Aorta (tissue), 5 donors: ENCODE measurements at regions not wholly inside any gene's neighbourhood (a gene's known extent, or its start where the extent isn't known, plus 50 kb on each side); places are given as distances from the start of the nearest gene placed in this dataset.

ENCODE experiments used
- ATAC-seq: fragments of 200-7000 bp; cut with Tn5 transposase; one replicate; pipeline ENCODE4 v1.9.1; 2022; ENCODE audit warnings: moderate library complexity; ENCODE audit not compliant: low FRiP score
- DNase-seq, 2 donors: peaks; one replicate each; pipeline ENCODE4 v3.0.0-alpha.2; 2020
- H3K27ac ChIP-seq, 2 donors: one replicate each; pipeline ENCODE4 v1.5.1; 2013; ENCODE audit warnings: low read length in 2 of 2, mild to moderate bottlenecking in 2 of 2, moderate library complexity in 2 of 2, control low read depth in 1 of 2, inconsistent platforms in 1 of 2, low read depth in 1 of 2
- H3K27me3 ChIP-seq, 2 donors: one replicate each; pipeline ENCODE4 v1.6.1; 2013; ENCODE audit warnings: control low read depth in 1 of 2, low read length in 1 of 2, mild to moderate bottlenecking in 1 of 2, moderate library complexity in 1 of 2; ENCODE audit not compliant: insufficient read depth in 2 of 2, control insufficient read depth in 1 of 2
- H3K36me3 ChIP-seq, 2 donors: one replicate each; pipeline ENCODE4 v1.6.1; 2013; ENCODE audit warnings: control low read depth in 1 of 2, low read length in 1 of 2, mild to moderate bottlenecking in 1 of 2; ENCODE audit not compliant: insufficient read depth in 2 of 2, control insufficient read depth in 1 of 2
- H3K4me1 ChIP-seq, 2 donors: one replicate each; pipeline ENCODE4 v1.6.1; 2013; ENCODE audit warnings: low read length in 2 of 2, control low read depth in 1 of 2, mild to moderate bottlenecking in 1 of 2, moderate library complexity in 1 of 2; ENCODE audit not compliant: insufficient read depth in 2 of 2, control insufficient read depth in 1 of 2
- H3K4me3 ChIP-seq, 2 donors: one replicate each; pipeline ENCODE4 v1.5.1; 2013; ENCODE audit warnings: low read length in 2 of 2, control low read depth in 1 of 2, mild to moderate bottlenecking in 1 of 2
- H3K9me3 ChIP-seq: one replicate; pipeline ENCODE4 v1.6.1; 2013; ENCODE audit warnings: mild to moderate bottlenecking, low read length; ENCODE audit not compliant: control insufficient read depth
- WGBS, 2 donors: extraction: QIAGEN DNeasy Blood & Tissue Kit; methylation state at CpG; one replicate each; pipeline ENCODE4 v1.1.7; 2013; 5-methylcytosine and 5-hydroxymethylcytosine counted together
- intact Hi-C, 2 donors: fragments of 100-400 bp; cut with DNase I; formaldehyde crosslinking; loops; one replicate each; pipeline versions ENCODE4 v1.14.2 to v1.15.0; 2022
- donor health status: healthy with polysubstance abuse.
- donor health status: Bipolar disorder and iron deficiency.
- donor health status: DM: no; HTN: no; CAD: no.
- donor health status: DM: no; HTN: no; CAD: no.
- donor health status: DM: yes; HTN: yes; CAD: no.

DNA sequence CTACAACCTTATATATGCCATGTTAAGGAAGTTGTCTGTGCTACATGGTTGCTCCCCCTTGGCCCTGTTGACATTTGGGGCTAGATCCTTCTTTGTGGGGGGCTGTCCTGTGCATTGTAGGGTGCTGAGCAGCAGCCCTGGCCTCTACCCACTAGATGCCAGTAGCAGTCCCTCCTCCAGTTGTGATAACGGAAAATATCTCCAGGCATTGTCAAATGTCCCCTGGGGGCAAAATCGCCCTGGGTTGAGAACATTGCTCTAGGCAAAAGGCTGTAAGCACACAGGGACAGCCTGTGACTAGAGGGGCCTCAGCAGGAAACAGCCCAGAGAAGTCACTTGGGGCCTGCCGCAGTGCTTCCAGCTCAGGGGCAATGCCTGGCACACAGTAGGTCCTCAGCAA is 1100.3 kb downstream of the BCL11B start:
- H3K9me3 ChIP-seq: peaks cover 2% of the 10 kb centered on the region
- H3K4me1 ChIP-seq: no peaks in the 10 kb centered on the region
- H3K4me3 ChIP-seq: no peak overlapping the region
- DNase-seq (no peak), ATAC-seq (no peak)
- no peaks in the 10 kb centered on the region for H3K36me3 ChIP-seq
- intact Hi-C loops: no loop called here
- no peak overlapping the region for H3K27ac ChIP-seq
- H3K27me3 ChIP-seq: no peaks in the 10 kb centered on the region
- 77 to 85% methylated on average over 3 of the region's 3 CpGs for WGBS, 2 donors

DNA sequence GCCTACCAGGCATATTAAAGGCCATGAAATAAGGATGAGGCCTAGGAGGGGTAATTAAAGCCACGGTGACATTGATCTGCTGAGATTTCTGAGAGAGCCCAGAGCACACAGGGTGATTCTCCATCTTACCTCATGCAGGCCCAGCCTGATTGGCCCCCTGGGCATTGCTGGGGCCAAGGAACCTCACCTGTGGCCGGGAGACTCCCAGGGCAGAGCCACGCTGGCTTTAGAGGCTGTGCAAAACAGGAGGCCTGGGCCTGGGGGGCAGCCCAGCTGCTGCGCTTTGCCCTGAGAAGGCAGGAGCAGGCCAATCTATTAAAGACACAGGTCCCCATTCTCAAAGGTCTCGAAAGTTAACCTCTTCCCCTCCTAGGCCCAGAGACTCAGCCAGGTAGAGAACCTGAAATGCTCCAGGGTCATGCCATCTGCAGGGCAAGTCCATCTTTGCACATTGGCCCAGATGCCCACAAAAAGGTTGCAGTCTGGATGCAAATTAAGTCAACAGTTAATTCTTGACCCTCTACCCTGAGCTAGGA is 1099.7 kb downstream of the BCL11B start:
- ATAC-seq (no peak), DNase-seq (no peak)
- no peaks in the 10 kb centered on the region for H3K4me1 ChIP-seq
- no peak overlapping the region for H3K4me3 ChIP-seq
- WGBS, 2 donors: 84 to 97% methylated on average over 5 of the region's 5 CpGs
- intact Hi-C loops: no loop called here
- no peaks in the 10 kb centered on the region for H3K36me3 ChIP-seq
- no peaks in the 10 kb centered on the region for H3K27me3 ChIP-seq
- H3K27ac ChIP-seq: no peak overlapping the region
- H3K9me3 ChIP-seq: peaks cover 2% of the 10 kb centered on the region

DNA sequence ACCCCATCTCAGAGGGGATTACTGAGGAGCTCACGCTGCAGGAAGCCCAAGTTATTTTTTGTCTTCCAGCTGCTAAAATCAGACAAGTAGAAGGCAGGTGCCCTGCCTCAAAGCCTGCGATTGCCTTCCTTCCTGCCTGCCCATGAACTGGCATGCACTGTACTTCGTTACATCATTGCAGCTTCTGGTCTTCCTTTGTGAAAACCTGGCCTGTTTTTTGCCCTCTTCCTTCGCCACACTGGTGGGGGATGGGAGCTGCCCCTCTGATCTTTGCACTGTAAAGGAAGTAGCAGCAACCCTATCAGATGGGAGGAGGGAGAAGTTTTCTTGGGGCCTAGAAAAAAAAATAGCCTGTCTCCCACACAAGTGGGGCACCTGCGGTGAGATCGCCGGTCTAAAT is 1098.7 kb downstream of the BCL11B start:
- H3K27ac ChIP-seq: no peak overlapping the region
- H3K36me3 ChIP-seq: no peaks in the 10 kb centered on the region
- intact Hi-C loops: no loop called here
- ATAC-seq (no peak), DNase-seq (no peak)
- no peaks in the 10 kb centered on the region for H3K9me3 ChIP-seq
- H3K4me1 ChIP-seq: no peaks in the 10 kb centered on the region
- H3K27me3 ChIP-seq: no peaks in the 10 kb centered on the region
- WGBS, 2 donors: 65 to 85% methylated on average over 7 of the region's 7 CpGs
- no peak overlapping the region for H3K4me3 ChIP-seq

DNA sequence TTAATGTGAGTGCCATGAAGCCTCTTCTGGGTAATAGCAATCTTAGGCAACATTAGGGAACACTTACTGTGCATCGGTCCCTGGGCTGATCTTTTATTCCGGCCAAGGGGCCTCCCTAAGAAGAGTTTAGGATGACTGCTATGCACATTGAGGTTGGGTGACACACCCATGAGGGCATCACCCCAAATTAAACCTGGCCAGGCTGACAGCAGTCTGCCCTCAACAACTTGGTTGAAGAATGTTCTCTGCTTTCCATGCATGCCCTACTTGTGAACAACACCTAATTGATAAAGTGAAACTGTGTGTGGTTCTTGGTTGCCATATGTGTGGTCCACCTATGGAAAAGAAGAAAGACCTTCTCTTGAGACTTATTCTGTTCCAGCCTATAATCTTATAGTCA is 1098.0 kb downstream of the BCL11B start:
- WGBS, 2 donors: 63 to 95% methylated on average over 2 of the region's 2 CpGs
- intact Hi-C loops: no loop called here
- Histone ChIP-seq H3K27me3 (no peaks in the 10 kb centered on the region), H3K36me3 (no peaks in the 10 kb centered on the region), H3K9me3 (no peaks in the 10 kb centered on the region), H3K4me1 (no peaks in the 10 kb centered on the region), H3K27ac (no peak overlapping the region), H3K4me3 (no peak overlapping the region)
- ATAC-seq (no peak), DNase-seq (no peak)

DNA sequence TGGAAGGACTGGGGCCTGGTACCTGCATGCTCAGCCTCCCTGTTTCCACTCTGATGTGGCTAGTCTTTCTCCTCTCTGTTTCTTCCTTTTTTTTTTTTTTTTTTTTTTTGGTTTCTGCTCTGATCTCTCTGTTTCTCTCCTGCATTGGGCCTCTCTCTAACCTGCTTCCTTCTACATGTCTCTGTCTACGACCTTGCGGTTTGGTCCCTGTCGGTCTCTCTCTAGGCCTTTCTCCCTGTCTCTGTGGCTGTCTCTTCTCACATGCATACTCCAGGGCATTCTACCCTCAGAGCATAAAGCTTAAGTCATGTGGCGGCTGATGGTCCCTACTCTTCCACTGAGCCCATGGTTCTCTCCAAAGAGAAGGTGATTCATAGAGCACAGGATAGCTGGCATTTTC is 1096.6 kb downstream of the BCL11B start:
- ATAC-seq (no peak), DNase-seq (no peak)
- 94 to 97% methylated on average over 4 of the region's 4 CpGs for WGBS, 2 donors
- Histone ChIP-seq H3K36me3 (no peaks in the 10 kb centered on the region), H3K4me1 (no peaks in the 10 kb centered on the region), H3K4me3 (no peak overlapping the region), H3K9me3 (no peaks in the 10 kb centered on the region), H3K27ac (no peak overlapping the region), H3K27me3 (no peaks in the 10 kb centered on the region)
- intact Hi-C loops: no loop called here

DNA sequence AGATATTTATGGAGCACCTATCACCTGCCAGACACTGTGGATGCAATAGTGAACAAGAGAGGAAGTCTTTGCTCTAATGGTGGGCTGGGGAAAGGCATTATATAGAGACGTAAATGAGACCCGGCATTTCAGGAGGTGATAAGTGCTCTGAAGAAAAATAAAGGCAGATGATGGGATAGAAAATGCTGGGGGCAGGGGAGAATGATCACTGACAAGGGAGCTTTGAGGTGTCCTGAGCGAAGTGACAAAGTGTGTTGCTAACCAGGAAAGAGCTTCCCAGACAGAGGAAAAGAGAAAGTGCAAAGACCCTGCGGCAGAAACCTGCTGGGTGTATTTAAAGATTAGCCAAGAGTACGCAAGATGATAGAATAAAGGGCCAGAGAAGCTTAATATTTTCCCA is 1096.1 kb downstream of the BCL11B start:
- H3K9me3 ChIP-seq: no peaks in the 10 kb centered on the region
- H3K27ac ChIP-seq: no peak overlapping the region
- WGBS, 2 donors: 76 to 92% methylated on average over 5 of the region's 5 CpGs
- H3K4me3 ChIP-seq: no peak overlapping the region
- ATAC-seq (no peak), DNase-seq (no peak)
- intact Hi-C loops: no loop called here
- H3K36me3 ChIP-seq: no peaks in the 10 kb centered on the region
- H3K4me1 ChIP-seq: no peaks in the 10 kb centered on the region
- no peaks in the 10 kb centered on the region for H3K27me3 ChIP-seq

DNA sequence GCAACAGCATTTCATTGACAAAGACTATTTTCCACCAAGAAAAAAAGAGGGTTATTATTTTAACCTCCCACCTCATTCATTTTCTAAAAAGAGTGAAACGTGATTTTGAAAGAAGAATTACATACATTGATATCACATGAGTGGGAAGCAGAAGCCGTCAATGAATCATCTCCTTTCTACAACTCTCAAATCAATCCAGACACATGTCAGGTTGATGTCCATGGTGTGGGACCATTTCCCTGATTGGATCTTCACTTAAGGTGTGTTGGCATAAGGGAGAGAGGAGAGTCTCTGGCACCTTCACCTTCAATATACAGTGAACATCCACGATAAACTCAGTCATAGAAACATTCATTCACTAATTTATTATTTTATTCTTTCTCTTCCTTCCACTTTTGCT is 1095.1 kb downstream of the BCL11B start:
- Histone ChIP-seq H3K27me3 (no peaks in the 10 kb centered on the region), H3K36me3 (no peaks in the 10 kb centered on the region), H3K9me3 (no peaks in the 10 kb centered on the region), H3K27ac (no peak overlapping the region), H3K4me1 (no peaks in the 10 kb centered on the region), H3K4me3 (no peak overlapping the region)
- WGBS, 2 donors: 69 to 79% methylated on average over 3 of the region's 3 CpGs
- ATAC-seq: no peak
- DNase-seq: no peak
- intact Hi-C loops: no loop called here

DNA sequence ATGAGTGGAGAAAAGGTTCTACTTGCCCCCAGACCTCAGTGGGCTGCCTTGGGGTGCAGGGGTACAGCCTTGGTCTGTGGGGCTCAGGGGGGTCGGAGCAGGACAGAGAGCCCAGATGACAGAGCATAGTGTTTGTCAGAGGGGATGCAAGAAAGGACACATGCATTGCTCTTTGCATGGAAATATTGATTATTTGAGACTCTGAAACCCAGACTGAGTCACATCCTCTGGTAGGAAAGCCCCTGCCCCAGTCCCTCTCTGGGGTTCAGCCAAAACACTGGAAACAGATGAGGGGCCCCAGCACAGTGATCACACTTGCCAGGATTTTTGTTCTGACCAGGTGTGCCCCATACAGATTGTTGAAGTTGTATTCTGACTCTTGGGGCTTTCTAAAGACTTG is 1094.4 kb downstream of the BCL11B start:
- intact Hi-C loops: no loop called here
- DNase-seq: no peak
- Histone ChIP-seq H3K27me3 (no peaks in the 10 kb centered on the region), H3K9me3 (no peaks in the 10 kb centered on the region), H3K27ac (no peak overlapping the region), H3K36me3 (no peaks in the 10 kb centered on the region), H3K4me3 (no peak overlapping the region), H3K4me1 (no peaks in the 10 kb centered on the region)
- 59 to 73% methylated on average over 1 of the region's 1 CpG for WGBS, 2 donors
- no peak for ATAC-seq

DNA sequence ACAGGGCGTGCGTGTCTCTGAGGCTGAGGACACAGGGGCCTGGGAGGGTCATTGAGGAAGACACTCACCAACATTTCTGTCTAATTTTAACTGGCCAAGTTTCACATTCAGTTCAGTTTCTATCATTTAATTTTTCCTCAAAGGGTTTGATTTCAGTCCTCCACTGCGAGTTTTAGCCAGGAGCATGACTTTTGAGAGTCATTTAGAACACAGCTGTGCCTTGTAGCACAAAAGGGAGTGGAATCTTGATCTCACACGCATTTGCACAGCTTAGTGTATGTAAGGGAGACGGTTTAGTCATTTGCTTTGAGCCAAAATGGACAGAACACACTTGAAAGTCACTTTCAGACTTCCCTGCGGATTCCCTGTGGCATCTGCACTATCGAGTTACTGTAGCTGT is 1090.8 kb downstream of the BCL11B start:
- WGBS, 2 donors: 77 to 95% methylated on average over 7 of the region's 7 CpGs
- Histone ChIP-seq H3K9me3 (no peaks in the 10 kb centered on the region), H3K27me3 (peaks cover 0 to 2% of the 10 kb centered on the region in 2 donors), H3K4me3 (no peak overlapping the region), H3K36me3 (no peaks in the 10 kb centered on the region), H3K27ac (no peak overlapping the region), H3K4me1 (no peaks in the 10 kb centered on the region)
- DNase-seq: no peak
- intact Hi-C loops: no loop called here
- ATAC-seq: no peak
